ENCODE measurements at regions not wholly inside any gene's neighbourhood (a gene's known extent, or its start where the extent isn't known, plus 50 kb on each side); places are given as distances from the start of the nearest gene placed in this dataset.

DNA sequence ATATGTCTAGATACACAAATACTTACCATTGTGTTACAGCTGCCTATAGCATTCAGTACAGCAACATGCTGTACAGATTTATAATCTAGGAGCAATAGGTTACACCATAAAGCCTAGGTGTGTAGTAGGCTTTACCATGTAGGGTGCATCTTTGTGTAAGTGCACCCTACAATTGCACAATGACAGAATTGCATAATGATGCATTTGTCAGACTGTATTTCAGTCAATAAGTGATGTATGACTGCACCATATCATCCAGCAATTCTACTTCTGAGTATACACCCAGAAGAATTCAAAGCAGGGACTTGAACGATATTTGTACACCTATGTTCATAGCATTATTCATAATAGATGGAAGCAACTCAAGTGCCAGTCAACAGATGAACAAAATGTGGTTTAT is 100.4 kb upstream of the SLC44A1 start:
- no peak for FAIRE-seq
- no peak for DNase-seq (ENCODE audit: low spot score)

DNA sequence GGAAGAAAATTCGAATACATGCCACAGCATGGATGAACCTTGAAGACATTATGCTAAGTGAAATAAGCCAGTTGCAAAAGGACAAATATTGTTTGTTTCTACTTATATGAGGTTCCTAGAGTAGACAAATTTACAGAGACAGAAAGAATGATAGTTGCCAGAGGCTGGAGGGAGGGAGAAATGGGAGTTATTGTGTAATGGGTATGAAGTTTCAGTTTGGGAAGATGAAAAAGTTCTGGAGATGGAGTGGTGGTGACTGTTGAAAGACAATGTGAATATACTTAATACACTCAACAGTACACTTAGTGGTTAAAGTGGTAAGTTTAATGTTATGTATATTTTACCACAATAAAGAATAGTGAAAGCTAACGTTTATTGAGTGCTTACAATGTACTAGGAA is 99.6 kb upstream of the SLC44A1 start:
- FAIRE-seq (no peak), DNase-seq (ENCODE audit: low spot score) (no peak)

DNA sequence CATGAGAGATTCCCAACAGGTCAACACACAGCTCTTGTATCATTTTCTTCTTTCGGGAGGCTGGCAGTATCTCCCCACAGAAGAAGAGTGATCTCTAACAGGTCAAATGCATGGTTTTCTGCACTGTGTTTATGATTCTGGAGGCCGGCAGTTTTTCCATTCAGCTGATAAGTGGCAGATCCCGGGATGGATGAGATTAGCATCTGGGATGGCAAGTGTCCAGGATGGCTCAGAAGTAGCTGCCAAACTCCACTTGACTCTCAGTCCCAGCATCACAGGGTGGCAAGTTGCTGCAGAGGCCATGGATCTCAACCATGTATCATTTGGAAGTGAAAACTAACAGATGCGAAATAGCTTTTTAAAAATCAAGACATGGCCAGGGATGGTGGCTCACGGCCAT is 97.8 kb upstream of the SLC44A1 start:
- no peak for FAIRE-seq

DNA sequence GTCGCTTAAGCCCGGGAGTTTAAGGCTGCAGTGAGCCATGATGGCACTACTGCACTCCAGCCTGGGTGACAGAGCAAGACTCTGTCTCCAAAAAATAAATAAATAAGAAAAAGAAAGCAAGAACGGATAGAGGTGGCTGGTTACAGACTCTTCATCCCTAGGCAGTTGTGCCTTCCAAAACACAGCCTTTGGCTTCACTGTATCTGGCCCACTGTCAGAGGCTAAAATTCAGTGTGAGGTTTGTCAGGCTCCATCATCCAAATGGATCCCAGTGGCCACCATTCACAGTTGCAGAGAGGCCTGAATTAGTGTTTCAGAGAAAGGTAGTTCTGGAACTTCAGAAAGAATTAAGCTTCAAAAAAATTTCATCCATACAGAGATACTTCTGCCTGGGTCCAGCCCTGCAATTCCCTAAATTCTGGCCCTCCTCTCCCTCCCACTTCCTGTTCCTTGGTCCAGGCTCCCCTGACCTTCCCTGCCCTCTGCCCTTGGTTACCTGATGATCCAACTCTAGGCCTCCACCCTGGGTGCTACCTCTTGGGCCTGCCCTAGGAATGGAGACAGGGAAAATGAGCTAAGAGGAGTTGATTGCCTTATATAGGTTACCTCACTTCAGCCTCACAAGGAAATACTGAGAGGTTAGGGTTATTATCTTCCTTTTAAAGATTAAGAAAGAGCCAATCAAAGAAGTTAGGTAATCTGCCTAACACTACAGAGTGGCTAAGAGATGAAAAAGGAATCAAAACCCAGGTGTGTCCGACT is 97.2 kb upstream of the SLC44A1 start:
- DNase-seq (ENCODE audit: low spot score) (no peak), FAIRE-seq (no peak)

More for the DNA sequence above, 97.8 kb upstream of the SLC44A1 start:
- DNase-seq (ENCODE audit: low spot score), result no peak

DNA sequence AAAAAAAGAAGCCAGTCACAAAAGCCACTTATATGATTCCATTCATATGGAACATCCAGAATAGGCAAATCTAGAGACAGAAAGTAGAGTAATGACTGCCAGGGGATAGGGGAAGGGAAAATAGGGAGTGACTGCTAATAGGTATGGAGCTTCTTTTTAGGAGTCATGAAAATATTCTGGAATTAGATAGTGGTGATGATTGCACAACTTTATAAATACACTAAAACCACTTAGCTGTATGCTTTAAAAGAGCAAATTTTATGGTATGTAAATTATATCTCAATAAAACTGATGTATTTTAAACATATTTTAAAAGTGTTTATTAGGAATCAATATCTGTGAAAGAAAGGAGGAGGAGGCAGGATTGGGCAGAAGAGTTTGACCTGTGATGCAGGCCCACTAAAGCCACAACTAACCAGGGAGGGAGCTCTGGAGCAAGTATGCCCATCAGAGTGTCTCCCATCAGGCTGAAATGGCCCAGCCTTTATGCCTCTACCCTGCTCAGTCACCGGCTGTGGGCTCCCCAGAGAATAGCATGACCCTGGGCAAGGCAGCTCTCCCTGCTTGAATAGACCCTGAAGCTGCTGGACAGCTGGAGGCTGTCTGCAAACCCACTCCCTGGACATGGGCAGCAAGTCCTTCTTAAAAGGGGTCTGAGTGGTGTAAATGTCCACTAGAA is 96.0 kb upstream of the SLC44A1 start:
- DNase-seq (ENCODE audit: low spot score) (no peak), FAIRE-seq (no peak)

DNA sequence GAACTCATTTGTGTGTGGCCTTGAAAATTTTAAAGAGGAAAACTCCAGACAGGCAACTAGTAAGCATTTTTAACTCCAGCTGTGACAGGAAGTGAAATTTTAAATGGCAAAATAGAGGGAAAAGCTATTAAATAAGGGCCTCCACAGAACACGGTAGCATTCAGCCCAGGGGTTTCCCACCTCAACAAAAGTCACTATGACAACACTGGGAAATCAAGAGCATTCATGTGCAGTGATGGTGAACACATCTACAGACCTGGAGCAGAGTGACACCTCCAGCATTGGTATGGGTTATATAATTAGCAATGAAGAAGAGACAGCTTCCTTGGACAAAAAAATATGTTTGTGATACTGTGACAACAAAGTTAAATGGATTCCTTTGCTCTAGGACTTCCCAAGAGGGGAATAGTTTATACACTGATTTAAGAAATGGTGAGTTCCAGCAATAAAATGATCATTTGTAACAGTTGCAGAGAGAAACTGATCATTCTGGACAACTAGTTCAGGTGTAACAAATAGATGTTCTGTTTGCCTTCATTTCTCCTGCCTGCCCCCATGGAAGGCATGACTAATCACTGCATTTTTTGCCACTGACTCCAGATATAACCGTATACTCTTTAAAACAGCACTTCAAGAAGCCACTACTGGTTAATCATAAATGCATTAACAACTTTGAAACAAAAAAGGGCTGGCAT is 93.3 kb upstream of the SLC44A1 start:
- no peak for FAIRE-seq
- DNase-seq (ENCODE audit: low spot score), result peak; percentile 50

DNA sequence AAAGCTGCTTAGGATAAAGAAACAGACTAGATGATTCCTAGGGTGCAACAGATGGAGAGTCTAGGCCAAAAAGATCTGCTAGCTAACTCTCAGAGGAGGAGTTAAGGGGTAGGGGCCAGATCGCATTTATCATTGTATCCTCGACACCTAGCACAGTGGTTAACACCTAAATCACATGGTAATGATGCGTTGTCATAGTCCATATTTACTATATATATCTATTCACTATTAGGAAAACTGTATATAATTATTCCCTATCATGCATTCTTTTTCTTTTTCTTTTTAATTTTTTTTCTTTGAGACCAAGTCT is 92.8 kb upstream of the SLC44A1 start:
- FAIRE-seq (no peak), DNase-seq (ENCODE audit: low spot score) (no peak)

DNA sequence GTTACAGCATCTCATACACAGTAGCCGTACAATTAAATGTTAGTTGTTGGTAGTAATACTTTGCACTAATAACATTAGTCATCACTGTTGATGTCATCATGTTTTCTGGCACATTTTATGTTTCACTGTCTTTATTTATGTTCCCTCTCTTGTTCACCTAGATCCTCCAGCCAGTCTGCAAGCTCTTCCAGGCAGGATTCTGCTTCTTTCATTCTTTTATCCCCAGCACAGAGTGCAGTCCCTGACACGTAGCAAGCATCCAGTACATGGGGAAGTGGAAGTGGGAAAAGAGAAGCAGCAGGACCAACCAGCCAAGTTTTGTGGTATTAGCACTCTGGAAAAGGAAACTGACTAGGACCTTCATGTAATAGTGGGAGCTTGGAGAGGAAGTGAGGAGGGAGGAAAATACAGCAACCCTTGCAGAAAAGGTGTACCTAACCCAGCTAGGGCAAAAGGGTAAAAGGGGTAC is 89.7 kb upstream of the SLC44A1 start:
- FAIRE-seq (no peak), DNase-seq (ENCODE audit: low spot score) (no peak)

DNA sequence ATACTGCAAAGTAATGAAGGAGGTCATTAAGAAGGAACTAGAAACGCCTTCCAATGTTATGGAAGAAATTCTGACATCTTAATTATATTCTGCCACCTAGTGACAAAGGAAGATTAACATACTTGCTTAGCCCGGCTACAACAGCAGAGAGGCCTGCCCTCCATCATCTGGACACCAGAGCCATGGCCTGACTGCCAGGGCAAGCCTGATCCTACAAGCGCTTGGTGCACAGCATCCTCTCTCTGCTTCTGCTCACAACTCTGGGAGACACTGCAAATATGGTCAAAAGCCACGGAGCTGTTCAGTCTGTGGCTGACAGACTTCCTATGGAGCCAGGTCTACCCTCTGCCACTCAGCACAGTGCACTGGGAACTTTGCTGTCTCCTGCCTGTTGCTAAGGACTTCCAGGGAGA is 87.3 kb upstream of the SLC44A1 start:
- DNase-seq (ENCODE audit: low spot score) (peak; percentile 55), FAIRE-seq (no peak)

DNA sequence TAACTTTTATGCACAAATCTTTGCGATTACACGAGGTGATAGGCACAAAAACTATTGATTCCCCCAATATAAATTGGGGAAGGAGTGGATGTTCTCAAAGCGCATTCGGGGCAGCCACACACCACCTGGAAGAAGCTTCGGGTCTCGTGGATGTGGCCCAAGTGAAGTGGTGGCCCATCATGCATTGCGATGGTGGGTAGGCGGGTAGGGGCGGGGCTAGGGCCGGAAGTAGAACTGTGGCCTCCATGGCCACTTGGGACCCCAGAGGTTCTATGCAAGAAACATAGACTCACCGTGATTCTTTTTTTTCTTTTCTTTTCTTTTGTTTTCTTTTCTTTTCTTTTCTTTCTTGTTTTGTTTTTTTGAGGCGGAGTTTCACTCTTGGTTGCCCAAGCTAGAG is 86.4 kb upstream of the SLC44A1 start:
- no peak for DNase-seq (ENCODE audit: low spot score)

DNA sequence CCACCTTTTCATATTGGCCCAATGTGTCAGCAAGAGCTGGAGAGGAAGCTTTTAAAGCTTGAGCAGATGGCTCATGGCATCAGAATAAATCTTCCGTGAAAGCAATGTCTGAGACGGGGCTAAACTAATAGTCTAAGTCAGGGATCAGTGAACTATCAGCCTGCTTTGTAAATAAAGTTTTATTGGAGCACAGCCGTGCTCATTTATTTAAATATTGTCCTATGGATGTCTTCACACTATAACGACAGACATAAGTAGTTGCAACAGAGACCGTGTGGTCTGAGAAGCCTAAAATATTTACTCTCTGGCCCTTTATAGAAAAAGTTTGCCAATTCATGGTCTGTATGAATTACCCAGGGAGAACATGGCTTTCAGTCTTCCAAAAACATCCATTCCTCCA is 85.6 kb upstream of the SLC44A1 start:
- FAIRE-seq (no peak), DNase-seq (ENCODE audit: low spot score) (no peak)

More for the DNA sequence above, 86.4 kb upstream of the SLC44A1 start:
- FAIRE-seq, result no peak

DNA sequence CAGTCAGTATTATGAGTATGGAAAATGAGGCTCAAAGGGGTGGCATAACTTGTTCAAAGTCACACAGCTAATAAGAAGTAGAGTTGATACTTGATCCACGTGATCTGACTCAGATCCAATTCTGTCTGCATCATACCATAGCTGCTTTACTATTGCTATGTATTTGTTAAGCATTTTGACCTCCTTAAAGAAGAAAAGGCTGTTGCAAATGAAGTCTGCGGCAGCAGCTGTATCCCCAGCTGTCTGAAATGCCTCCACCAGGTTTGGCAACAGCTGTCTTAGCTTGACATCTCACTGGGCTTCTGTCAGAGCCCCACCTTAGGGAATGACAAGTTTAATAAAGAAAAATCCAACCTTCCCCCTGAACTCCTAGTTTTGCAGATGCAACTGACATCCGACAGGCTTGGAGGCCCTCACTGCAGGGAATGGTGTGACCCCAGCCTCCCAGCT is 75.6 kb upstream of the SLC44A1 start:
- DNase-seq (ENCODE audit: low spot score) (no peak), FAIRE-seq (no peak)

DNA sequence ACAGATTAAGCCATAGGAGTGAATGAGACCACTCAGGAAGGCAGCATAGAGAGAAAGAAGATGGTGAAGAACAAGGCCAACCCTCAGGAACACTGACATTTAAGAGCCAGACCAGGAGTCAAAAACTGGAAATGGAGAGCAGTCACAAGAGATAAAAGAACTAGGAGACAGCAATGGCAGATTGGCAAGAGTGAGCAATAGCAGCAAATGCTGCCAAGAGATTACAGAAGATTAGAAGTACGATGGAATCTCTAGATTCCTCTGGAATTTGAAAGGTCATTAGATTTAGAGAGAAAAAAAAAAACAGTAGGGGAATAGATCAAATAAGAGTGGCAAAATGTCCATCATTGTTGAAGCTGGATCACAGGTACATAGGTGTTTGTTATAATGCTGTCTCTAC is 73.4 kb upstream of the SLC44A1 start:
- FAIRE-seq (no peak), DNase-seq (ENCODE audit: low spot score) (no peak)

DNA sequence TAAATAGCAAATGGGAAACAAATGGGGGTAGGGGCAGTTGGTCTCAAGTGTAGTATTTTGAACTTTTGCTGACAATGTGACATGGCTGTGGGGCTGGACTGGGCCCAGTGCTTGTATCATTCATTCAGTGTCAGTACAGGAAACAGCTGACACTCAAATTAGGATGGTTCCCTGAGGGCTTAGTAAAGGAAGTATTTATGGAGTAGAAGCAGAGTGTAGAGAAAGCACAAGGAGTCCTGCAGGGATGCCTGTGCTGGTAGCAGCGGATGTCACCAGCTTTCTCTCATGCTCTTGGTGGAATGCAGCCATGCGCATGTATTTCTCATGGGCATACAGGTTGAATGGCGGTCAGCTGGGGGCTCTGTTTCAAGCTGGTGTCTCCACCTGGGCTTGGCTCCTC is 72.9 kb upstream of the SLC44A1 start:
- FAIRE-seq, result no peak
- no peak for DNase-seq (ENCODE audit: low spot score)

DNA sequence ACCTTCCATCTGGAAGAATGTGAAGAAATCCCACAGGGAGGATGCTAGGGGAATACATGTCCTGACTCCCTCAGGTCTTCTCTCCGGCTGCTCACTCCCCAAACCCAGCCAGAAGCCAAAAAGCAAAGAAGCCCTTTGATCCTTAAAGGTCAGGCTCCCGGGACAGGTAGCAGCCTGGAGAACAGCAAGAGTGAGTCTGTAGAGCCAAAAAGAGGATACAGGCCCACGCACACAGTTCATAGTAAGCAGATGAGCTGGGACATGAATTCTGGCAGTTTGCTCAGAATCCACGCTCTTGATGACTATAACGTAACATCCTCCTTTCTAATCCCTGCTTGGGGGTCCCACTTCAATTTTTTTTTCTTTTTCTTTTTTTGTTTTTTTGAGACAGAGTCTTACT is 72.0 kb upstream of the SLC44A1 start:
- FAIRE-seq (no peak), DNase-seq (ENCODE audit: low spot score) (no peak)

DNA sequence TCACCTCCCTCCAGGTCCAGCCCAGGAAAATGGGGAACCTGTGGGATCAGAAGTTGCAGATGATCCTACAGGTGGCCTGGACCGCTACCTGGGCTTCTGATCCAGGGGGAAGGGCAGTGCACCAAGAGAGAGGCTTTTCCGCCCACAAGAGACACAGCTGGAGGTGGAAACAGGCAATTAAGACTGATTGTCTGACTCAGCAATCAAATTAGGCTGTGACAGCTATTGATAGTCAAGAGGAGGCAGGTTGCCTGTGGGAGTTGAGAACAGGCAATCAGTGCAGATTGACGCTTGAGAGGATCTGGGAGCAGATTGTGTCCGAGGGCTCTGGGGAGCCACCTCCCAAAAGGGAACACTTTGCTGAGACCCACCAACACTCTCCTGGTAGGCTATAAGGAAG is 71.1 kb upstream of the SLC44A1 start:
- FAIRE-seq, result no peak
- DNase-seq (ENCODE audit: low spot score), result no peak

DNA sequence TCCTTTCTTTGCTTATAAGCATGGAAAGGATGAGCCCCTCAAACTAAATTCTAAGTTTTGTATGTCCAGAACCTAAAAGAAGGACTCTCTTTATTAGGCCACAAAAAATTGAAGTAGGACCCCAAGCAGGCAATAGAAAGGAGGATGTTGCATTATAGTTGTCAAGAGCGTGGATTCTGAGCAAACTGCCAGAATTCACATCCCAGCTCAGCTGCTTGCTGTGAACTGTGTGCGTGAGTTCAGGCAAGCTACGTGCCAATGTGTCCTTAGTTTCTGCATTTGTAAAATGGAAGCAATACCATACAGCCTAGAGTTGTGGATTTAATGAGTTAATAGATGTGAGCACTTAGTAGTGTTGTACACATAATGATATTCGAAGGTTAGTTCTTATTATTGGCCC is 70.6 kb upstream of the SLC44A1 start:
- FAIRE-seq, result no peak
- DNase-seq (ENCODE audit: low spot score), result no peak

DNA sequence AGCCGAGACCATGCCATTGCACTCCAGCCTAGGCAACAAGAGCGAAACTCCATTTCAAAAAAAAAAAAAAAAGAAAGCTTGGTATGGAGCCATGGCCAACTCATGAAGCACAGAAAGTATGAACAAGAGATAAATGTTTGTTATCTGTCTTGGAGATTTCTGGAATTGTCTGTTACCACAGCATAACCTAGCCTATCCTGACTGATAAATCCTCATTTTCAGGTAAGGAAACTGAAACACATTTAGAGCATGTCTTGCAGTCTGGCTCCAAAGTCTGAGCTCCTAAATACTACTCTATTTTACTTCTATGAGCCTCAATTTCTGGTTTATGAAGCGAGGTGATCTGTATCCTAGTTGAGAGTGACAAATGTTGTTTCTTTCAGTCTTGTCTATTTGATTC is 68.3 kb upstream of the SLC44A1 start:
- DNase-seq (ENCODE audit: low spot score) (no peak), FAIRE-seq (no peak)

DNA sequence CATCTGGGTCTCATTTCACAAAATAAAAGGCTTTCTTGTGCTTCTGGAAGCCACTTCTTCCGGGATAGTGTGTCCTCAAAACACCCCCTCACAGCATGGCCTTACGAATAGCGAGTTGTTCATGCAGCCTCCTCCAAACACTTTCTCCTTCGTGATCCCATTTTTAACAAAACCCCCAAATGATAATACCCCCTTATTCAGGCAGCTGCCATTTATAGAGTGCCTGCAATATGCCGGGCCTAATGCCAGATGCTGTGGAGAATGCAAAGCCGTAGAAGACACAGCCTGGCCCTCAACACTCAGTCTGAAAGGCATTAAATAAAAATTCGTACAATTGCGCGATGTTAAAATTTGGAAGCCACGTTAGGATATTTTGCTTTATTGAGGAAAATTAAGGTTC is 66.4 kb upstream of the SLC44A1 start:
- no peak for FAIRE-seq
- no peak for DNase-seq (ENCODE audit: low spot score)

DNA sequence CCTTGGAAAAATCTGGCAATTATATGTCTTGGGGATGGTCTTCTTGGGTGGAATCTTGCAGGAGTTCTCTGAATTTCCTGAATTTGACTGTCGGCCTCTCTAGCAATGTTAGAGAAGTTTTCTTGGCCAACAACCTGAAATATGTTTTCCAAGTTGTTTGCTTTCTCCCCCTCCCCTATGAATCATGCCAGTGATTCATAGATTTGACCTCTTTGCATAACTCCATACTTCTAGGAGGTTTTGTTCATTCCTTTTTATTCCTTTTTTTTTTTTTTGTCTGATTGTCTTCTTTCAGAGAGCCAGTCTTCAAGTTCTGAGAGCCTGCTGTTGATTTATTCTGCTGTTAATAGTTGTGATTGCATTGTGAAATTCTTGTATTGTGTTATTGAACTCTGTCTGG is 56.7 kb upstream of the SLC44A1 start:
- FAIRE-seq (no peak), DNase-seq (ENCODE audit: low spot score) (peak; percentile 53)

DNA sequence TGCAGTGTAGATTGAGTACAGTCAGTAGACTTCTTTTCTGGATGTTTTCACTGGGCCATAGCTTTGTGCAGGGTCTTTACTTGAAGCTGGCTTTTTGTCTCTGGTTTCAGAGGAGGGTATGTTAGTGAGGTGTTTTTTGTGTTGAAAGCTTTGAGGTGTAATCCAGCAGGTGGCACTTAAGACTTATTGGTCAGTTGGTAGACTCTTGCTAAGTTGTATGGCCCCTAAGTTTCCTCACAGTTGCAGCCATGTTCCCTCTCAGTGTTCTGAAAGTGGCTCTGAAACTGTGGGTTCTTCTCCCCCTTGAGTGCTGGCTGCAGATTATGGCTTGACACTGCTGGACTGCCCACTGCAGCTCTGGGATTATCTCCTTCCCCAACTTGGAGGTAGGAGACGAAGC is 55.7 kb upstream of the SLC44A1 start:
- FAIRE-seq (no peak), DNase-seq (ENCODE audit: low spot score) (no peak)

DNA sequence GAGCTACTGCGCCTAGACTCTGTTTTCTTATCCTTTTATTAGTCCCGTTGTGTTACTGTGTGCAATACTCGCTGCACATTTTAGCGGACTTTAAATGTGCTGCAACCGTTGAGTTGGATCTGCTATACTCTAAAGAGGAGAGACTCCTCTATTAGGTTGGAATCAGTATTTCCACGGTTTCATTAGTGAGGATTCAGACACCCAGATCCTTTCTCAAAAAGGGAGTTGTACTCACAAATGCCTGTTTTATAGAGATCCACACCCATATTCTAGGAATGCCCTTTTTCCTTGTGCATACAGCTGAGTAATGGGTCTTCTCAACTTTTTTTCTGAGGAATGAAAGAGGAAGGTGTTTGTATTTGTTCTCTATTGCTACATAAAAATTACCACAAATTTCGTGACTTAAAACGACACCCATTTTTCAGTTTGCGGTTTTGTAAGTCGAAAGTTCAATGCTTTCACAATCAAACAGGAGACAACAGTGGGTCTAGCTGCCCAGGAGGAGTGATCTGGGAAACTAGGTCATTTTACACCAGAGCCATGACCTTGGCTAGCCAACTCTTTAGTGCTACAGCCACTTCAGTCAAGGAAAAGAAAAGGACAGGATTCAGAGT is 52.8 kb upstream of the SLC44A1 start:
- FAIRE-seq, result no peak
- peak; percentile 48 for DNase-seq (ENCODE audit: low spot score)

All from urothelium cell line (cell line).